SK-N-MC (cell line): ENCODE measurements at regions not wholly inside any gene's neighbourhood (a gene's known extent, or its start where the extent isn't known, plus 50 kb on each side); places are given as distances from the start of the nearest gene placed in this dataset.

Experiments used
- EZH2 ChIP-seq: fragments of 200-600 bp; sonication (generic); IDR thresholded peaks from one replicate; pipeline ENCODE4 v1.6.1; 2017; ENCODE audit warnings: antibody characterized with exemption
- FOXP2 ChIP-seq: optimal IDR thresholded peaks from 2 replicates; pipeline ENCODE3; 2011; ENCODE audit warnings: mild to moderate bottlenecking, moderate library complexity; ENCODE audit not compliant: insufficient read depth; ENCODE audit errors: extremely low read length, control extremely low read depth
- POLR2AphosphoS5 ChIP-seq: IDR thresholded peaks from 2 replicates; pipeline ENCODE4 v1.6.1; 2012; ENCODE audit warnings: mild to moderate bottlenecking, low read depth, low read length, borderline replicate concordance

DNA sequence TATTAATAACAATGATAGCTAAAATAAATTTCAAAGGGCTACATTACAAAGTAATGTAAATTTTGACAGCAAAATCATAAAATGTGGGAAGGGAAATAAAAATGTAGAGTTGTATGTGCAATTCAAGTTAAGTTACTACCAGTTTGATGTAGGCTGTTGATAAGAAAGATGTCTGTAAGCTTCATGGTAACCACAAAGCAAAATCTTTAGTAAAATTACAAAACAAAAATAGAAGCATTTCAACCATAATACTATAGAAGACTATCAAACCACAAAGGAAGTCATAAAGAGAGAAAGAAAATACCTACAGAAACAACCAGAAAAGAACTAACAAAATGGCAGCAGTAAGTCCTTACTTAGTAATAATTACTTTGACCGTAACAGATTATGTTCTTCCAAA, 99.1 kb downstream of the C7orf25 start:
- TF ChIP-seq POLR2AphosphoS5 (no peak), EZH2 (no peak), FOXP2 (no peak)
